ENCODE measurements at regions not wholly inside any gene's neighbourhood (a gene's known extent, or its start where the extent isn't known, plus 50 kb on each side); places are given as distances from the start of the nearest gene placed in this dataset.

DNA sequence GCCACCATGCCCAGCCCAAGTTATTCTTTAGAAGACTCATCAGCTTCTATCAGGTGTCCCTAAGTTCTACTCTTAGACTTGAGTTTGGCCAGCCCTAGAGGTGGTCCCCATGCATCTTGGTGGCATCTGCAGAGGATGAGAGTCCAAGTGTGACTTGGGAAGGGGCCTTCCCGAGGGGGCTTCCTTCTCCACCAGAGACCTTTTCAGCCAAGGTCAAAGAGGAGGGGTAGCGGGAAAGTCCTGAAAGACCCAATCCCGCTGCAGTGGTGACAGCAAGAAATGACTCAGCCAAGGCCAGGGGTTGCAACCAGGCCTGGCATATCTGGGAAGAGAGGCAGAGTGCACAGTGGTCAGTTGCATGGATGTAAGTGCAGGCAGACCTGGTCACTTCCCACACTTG lies 61.7 kb upstream of the MGMT start:
- Histone ChIP-seq H3K4me3 (ENCODE audit: low read depth, low read length) (no peak overlapping the region), H3K4me1 (ENCODE audit: insufficient read depth) (no peaks in the 10 kb centered on the region), H3K27ac (ENCODE audit: low read depth) (no peak overlapping the region), H3K36me3 (ENCODE audit: insufficient read depth) (no peaks in the 10 kb centered on the region)
- DNase-seq (ENCODE audit: extremely low spot score), result no peak
- 96% methylated on average over 3 of the region's 3 CpGs for WGBS

- H3K4me1 ChIP-seq (ENCODE audit: insufficient read depth), result no peaks in the 10 kb centered on the region
- H3K36me3 ChIP-seq (ENCODE audit: insufficient read depth), result no peaks in the 10 kb centered on the region
- 81% methylated on average over 20 of the region's 20 CpGs for WGBS
- no peak overlapping the region for H3K4me3 ChIP-seq (ENCODE audit: low read depth, low read length)
- no peak for DNase-seq (ENCODE audit: extremely low spot score)
- no peak overlapping the region for H3K27ac ChIP-seq (ENCODE audit: low read depth)
These were observed 56.2 kb upstream of the MGMT start for GRCh38 chr10:129410688-129411392.

DNA sequence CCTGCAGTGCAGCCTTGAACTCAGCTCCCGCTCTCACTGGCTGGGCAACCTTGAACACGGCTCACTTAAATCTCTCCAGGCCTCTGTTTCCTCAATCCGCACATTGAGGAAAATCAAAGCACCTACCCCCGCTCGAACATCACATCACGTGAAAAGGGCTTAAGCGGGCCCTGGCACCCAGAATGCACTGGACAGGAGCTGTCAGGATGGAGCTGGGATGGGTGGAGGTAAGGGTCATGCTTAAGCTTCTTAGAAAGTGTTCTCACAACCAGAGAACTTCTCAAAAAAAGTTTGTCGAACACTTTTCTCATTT lies 55.7 kb upstream of the MGMT start:
- H3K36me3 ChIP-seq (ENCODE audit: insufficient read depth), result no peaks in the 10 kb centered on the region
- no peak overlapping the region for H3K4me3 ChIP-seq (ENCODE audit: low read depth, low read length)
- no peak for DNase-seq (ENCODE audit: extremely low spot score)

DNA sequence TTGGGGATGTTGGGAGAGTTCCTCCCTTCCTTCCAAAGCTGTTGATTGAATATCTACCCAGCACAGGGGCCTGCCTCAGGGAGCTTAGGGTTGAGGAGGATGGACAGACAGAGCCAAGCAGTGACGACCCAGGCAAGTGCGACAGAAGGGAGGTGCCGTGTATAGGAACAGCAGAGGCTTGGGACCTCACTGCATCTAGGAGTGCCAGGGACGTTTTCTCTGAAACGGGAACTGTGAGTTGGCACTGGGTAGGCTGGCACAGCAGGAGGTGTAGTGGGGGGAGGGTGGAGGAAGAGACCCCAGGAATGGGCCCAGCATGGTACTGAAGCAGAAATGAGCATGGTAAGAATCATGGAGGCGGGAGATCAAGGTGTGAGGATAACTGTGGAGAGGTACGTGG lies 55.3 kb upstream of the MGMT start:
- no peak overlapping the region for H3K4me3 ChIP-seq (ENCODE audit: low read depth, low read length)
- DNase-seq (ENCODE audit: extremely low spot score), result no peak
- no peaks in the 10 kb centered on the region for H3K4me1 ChIP-seq (ENCODE audit: insufficient read depth)
- H3K36me3 ChIP-seq (ENCODE audit: insufficient read depth), result no peaks in the 10 kb centered on the region
- H3K27ac ChIP-seq (ENCODE audit: low read depth), result no peak overlapping the region
- WGBS, result 83% methylated on average over 7 of the region's 7 CpGs

More for the DNA sequence above, 55.7 kb upstream of the MGMT start:
- WGBS, result 95% methylated on average over 8 of the region's 8 CpGs
- no peak overlapping the region for H3K27ac ChIP-seq (ENCODE audit: low read depth)
- no peaks in the 10 kb centered on the region for H3K4me1 ChIP-seq (ENCODE audit: insufficient read depth)

DNA sequence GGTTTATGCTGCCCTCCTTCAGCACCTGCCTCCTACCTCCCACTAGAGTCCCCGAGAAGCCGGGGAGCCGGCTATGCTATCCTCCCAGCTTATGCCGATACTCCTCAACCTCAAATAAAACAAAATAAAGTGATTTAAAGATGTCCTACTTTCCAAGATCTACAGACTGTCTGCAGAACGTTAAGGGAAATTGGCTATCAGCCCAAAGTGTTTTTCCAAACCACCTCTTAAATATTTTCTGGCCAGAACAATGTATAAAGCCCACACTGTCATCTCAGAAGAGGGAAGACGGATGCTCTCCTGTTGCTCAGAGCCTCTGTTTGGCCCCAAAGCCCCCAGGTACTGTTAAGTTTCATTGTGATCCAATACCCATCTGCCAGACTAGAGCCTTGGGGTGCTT lies 54.0 kb upstream of the MGMT start:
- DNase-seq (ENCODE audit: extremely low spot score), result no peak
- Histone ChIP-seq H3K36me3 (ENCODE audit: insufficient read depth) (no peaks in the 10 kb centered on the region), H3K4me1 (ENCODE audit: insufficient read depth) (no peaks in the 10 kb centered on the region), H3K4me3 (ENCODE audit: low read depth, low read length) (no peak overlapping the region), H3K27ac (ENCODE audit: low read depth) (no peak overlapping the region)
- 76% methylated on average over 6 of the region's 6 CpGs for WGBS

- DNase-seq (ENCODE audit: extremely low spot score), result no peak
These were observed 51.6 kb upstream of the MGMT start for GRCh38 chr10:129415215-129416140.

GRCh38 chr10:129416155-129416554 lies 50.9 kb upstream of the MGMT start:
- no peaks in the 10 kb centered on the region for H3K4me1 ChIP-seq (ENCODE audit: insufficient read depth)
- H3K4me3 ChIP-seq (ENCODE audit: low read depth, low read length), result no peak overlapping the region
- no peak for DNase-seq (ENCODE audit: extremely low spot score)
- no peaks in the 10 kb centered on the region for H3K36me3 ChIP-seq (ENCODE audit: insufficient read depth)
- 91% methylated on average over 8 of the region's 8 CpGs for WGBS
- H3K27ac ChIP-seq (ENCODE audit: low read depth), result no peak overlapping the region

More at GRCh38 chr10:129415215-129416140, 51.6 kb upstream of the MGMT start:
- 82% methylated on average over 31 of the region's 31 CpGs for WGBS
- Histone ChIP-seq H3K27ac (ENCODE audit: low read depth) (no peak overlapping the region), H3K36me3 (ENCODE audit: insufficient read depth) (no peaks in the 10 kb centered on the region), H3K4me3 (ENCODE audit: low read depth, low read length) (no peak overlapping the region), H3K4me1 (ENCODE audit: insufficient read depth) (no peaks in the 10 kb centered on the region)

DNA sequence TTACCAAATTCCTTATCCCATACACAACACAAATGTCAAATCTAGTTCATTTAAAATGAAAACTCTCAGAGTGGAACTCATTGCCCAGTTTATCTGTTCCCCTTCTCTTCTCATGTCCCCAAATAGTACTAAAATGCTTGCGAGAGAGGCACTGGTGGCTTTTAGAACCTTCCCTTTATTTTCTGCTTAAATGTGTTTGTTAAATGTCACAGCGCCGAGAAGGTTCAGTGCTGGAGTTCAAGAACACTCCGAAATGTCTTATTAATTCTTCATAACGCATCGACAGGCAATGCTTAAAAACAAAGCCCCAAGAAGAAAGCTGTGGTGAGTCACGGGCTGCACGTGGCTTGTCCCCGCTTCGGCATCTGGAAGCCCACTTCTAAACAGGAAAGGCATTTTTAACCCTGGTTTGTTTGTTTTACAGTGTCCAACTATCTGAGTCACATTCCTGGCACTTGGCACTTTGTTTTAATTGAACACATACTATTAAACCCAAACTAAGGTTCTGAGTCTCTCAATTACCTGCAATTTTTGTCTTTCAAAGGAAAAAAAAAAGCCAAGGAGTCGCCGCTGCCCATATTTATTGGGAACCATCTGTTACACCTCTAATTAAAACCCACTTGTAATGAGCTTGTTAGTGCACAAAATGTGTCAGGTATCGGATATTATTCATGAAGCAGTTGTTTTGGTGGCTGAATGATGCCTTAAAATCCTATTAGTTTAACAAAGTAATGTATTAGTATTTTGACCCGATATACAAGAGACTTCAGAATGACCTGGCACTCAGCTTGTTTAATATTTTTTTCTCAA lies 49.9 kb upstream of the MGMT start:
- H3K4me1 ChIP-seq (ENCODE audit: insufficient read depth), result no peaks in the 10 kb centered on the region
- no peak overlapping the region for H3K4me3 ChIP-seq (ENCODE audit: low read depth, low read length)
- whole genome bisulfite sequencing, result 48% methylated on average over 14 of the region's 14 CpGs
- no peaks in the 10 kb centered on the region for H3K36me3 ChIP-seq (ENCODE audit: insufficient read depth)
- DNase-seq (ENCODE audit: extremely low spot score), result no peak
- no peak overlapping the region for H3K27ac ChIP-seq (ENCODE audit: low read depth)
